H1 (cell line): ENCODE measurements at regions not wholly inside any gene's neighbourhood (a gene's known extent, or its start where the extent isn't known, plus 50 kb on each side); places are given as distances from the start of the nearest gene placed in this dataset.

Experiments
- CTCF ChIA-PET: fragments of 300-600 bp; sonication (Branson Sonifier 250); formaldehyde crosslinking; loops from one replicate; lab custom pipeline; 2021; ENCODE audit not compliant: partially characterized antibody; lab: Charles Lee
- POLR2A ChIA-PET: fragments of 300-600 bp; sonication (Branson Sonifier 250); formaldehyde crosslinking; loops from one replicate; lab custom pipeline; 2021; ENCODE audit warnings: inconsistent platforms; ENCODE audit not compliant: partially characterized antibody; lab: Charles Lee
- DNase-seq, 2 experiments: peaks; one replicate each; pipeline versions ENCODE4 v3.0.0 to v3.0.0-alpha.2; 2010 to 2022; ENCODE audit warnings: low spot score in 2 of 2, low read depth in 1 of 2, mixed read lengths in 1 of 2
- FAIRE-seq: peaks from 2 replicates; lab custom pipeline; 2011; peaks lifted over from hg19 to GRCh38; lab: Jason Lieb, UNC
- H2AFZ ChIP-seq: 2 replicates; pipeline ENCODE4 v1.8.1; 2012; ENCODE audit warnings: low read length, inconsistent platforms
- H2AK5ac ChIP-seq: 2 replicates; pipeline ENCODE4 v1.6.1; 2013; ENCODE audit warnings: low read depth, low read length
- H2BK120ac ChIP-seq: replicated peaks from 2 replicates; pipeline ENCODE3; 2013; ENCODE audit warnings: low read depth, low read length, inconsistent platforms
- H2BK12ac ChIP-seq: 2 replicates; pipeline ENCODE4 v1.6.1; 2013; ENCODE audit warnings: low read depth, low read length
- H2BK15ac ChIP-seq: 2 replicates; pipeline ENCODE4 v1.6.1; 2013; ENCODE audit warnings: low read length
- H2BK20ac ChIP-seq: 2 replicates; pipeline ENCODE4 v1.6.1; 2013; ENCODE audit warnings: low read length
- H2BK5ac ChIP-seq: 2 replicates; pipeline ENCODE4 v1.6.1; 2013; ENCODE audit warnings: low read depth, low read length
- H3K14ac ChIP-seq: 2 replicates; pipeline ENCODE4 v1.6.1; 2013; ENCODE audit warnings: inconsistent platforms; ENCODE audit not compliant: insufficient read length
- H3K18ac ChIP-seq: 2 replicates; pipeline ENCODE4 v1.6.1; 2013; ENCODE audit warnings: low read length; ENCODE audit errors: extremely low read depth
- H3K23ac ChIP-seq: 2 replicates; pipeline ENCODE4 v1.6.1; 2013; ENCODE audit warnings: inconsistent platforms; ENCODE audit not compliant: insufficient read length
- H3K23me2 ChIP-seq: 2 replicates; pipeline ENCODE4 v1.6.1; 2013; ENCODE audit warnings: low read depth, low read length
- H3K27ac ChIP-seq: 2 replicates; pipeline ENCODE4 v1.6.1; 2011; ENCODE audit warnings: low read depth, low read length, inconsistent platforms
- H3K27me3 ChIP-seq, 4 experiments: replicated peaks in 1 of 4; 1 replicate in 1 of 4; 2 replicates in 3 of 4; pipeline versions ENCODE4 v1.6.1 to v1.8.1; 2011 to 2013; ENCODE audit warnings: low read length in 3 of 4, mild to moderate bottlenecking in 3 of 4, inconsistent platforms in 2 of 4, mixed read lengths in 2 of 4, moderate library complexity in 1 of 4; ENCODE audit not compliant: control insufficient read depth in 3 of 4, insufficient read depth in 3 of 4; ENCODE audit errors: extremely low read depth in 1 of 4
- H3K36me3 ChIP-seq, 4 experiments: 2 replicates each; pipeline versions ENCODE4 v1.6.1 to v1.8.1; 2011 to 2013; ENCODE audit warnings: mild to moderate bottlenecking in 4 of 4, low read length in 3 of 4, moderate library complexity in 2 of 4, control low read depth in 1 of 4, inconsistent platforms in 1 of 4; ENCODE audit not compliant: insufficient read depth in 4 of 4, control insufficient read depth in 2 of 4
- H3K4ac ChIP-seq: replicated peaks from 2 replicates; pipeline ENCODE3; 2013; ENCODE audit warnings: low read length, low read depth, mixed read lengths, inconsistent platforms; ENCODE audit not compliant: insufficient read length
- H3K4me1 ChIP-seq, 4 experiments: replicated peaks in 1 of 4; 1 replicate in 1 of 4; 2 replicates in 3 of 4; pipeline versions ENCODE4 v1.6.1 to v1.8.1; 2011 to 2013; ENCODE audit warnings: low read length in 3 of 4, inconsistent platforms in 2 of 4, mixed read lengths in 1 of 4; ENCODE audit not compliant: insufficient read depth in 4 of 4, control insufficient read depth in 3 of 4
- H3K4me2 ChIP-seq, 2 experiments: 2 replicates each; pipeline versions ENCODE4 v1.6.1 to v1.8.1; 2011 to 2013; ENCODE audit warnings: low read depth in 2 of 2, low read length in 2 of 2, control low read depth in 1 of 2, inconsistent platforms in 1 of 2, mild to moderate bottlenecking in 1 of 2; ENCODE audit not compliant: insufficient read depth in 1 of 2
- H3K4me3 ChIP-seq, 4 experiments: fragments of 200-600, 300-600 bp in 1 of 4; sonication (generic), shearing (Covaris generic), sonication (Bioruptor Twin) in 1 of 4; 2 replicates each; pipeline versions ENCODE4 v1.5.1 to v1.8.1; 2011 to 2016; ENCODE audit warnings: low read length in 4 of 4, low read depth in 3 of 4, control low read depth in 2 of 4, inconsistent platforms in 2 of 4, mild to moderate bottlenecking in 2 of 4, mixed read lengths in 1 of 4, moderate library complexity in 1 of 4; ENCODE audit not compliant: insufficient read depth in 2 of 4; ENCODE audit errors: extremely low read depth in 1 of 4
- H3K56ac ChIP-seq: replicated peaks from 2 replicates; pipeline ENCODE3; 2013; ENCODE audit warnings: low read depth, mild to moderate bottlenecking, mixed read lengths, low read length, inconsistent platforms; ENCODE audit not compliant: insufficient read length
- H3K79me1 ChIP-seq: 2 replicates; pipeline ENCODE4 v1.6.1; 2013; ENCODE audit warnings: low read depth, low read length, control low read depth
- H3K79me2 ChIP-seq, 2 experiments: 2 replicates each; pipeline versions ENCODE4 v1.6.1 to v1.8.1; 2012 to 2013; ENCODE audit warnings: low read length in 2 of 2, mild to moderate bottlenecking in 2 of 2, inconsistent platforms in 1 of 2; ENCODE audit not compliant: insufficient read depth in 2 of 2, control insufficient read depth in 1 of 2
- H3K9ac ChIP-seq, 4 experiments: replicated peaks in 1 of 4; 1 replicate in 1 of 4; 2 replicates in 3 of 4; pipeline versions ENCODE4 v1.6.1 to v1.8.1; 2011 to 2013; ENCODE audit warnings: low read depth in 3 of 4, low read length in 3 of 4, control low read depth in 2 of 4, mild to moderate bottlenecking in 2 of 4, moderate library complexity in 2 of 4, inconsistent platforms in 1 of 4; ENCODE audit errors: extremely low read depth in 1 of 4
- H3K9me3 ChIP-seq, 2 experiments: 2 replicates each; pipeline versions ENCODE4 v1.6.1 to v1.8.1; 2012 to 2013; ENCODE audit warnings: mild to moderate bottlenecking in 2 of 2, moderate library complexity in 2 of 2, control low read depth in 1 of 2, inconsistent platforms in 1 of 2, low read depth in 1 of 2, low read length in 1 of 2, mixed read lengths in 1 of 2; ENCODE audit not compliant: insufficient read depth in 2 of 2
- H4K20me1 ChIP-seq, 2 experiments: replicated peaks in 1 of 2; 2 replicates each; pipeline versions ENCODE3 to v1.8.1; 2011 to 2013; ENCODE audit warnings: inconsistent platforms in 2 of 2, low read length in 2 of 2, mild to moderate bottlenecking in 1 of 2; ENCODE audit not compliant: insufficient read depth in 2 of 2, control insufficient read depth in 1 of 2
- H4K5ac ChIP-seq: 2 replicates; pipeline ENCODE4 v1.6.1; 2013; ENCODE audit warnings: low read length, low read depth, mixed read lengths, inconsistent platforms; ENCODE audit not compliant: insufficient read length
- H4K8ac ChIP-seq: 2 replicates; pipeline ENCODE4 v1.8.0; 2013; ENCODE audit warnings: mild to moderate bottlenecking, moderate library complexity, low read length, inconsistent platforms; ENCODE audit not compliant: insufficient read depth; ENCODE audit errors: extremely low read depth
- H4K91ac ChIP-seq: replicated peaks from 2 replicates; pipeline ENCODE3; 2013; ENCODE audit warnings: low read length, mixed read lengths, inconsistent platforms; ENCODE audit not compliant: insufficient read length
- FOSL1 ChIP-seq: IDR thresholded peaks from 2 replicates; pipeline ENCODE4 v1.6.1; 2011; ENCODE audit warnings: mild to moderate bottlenecking, low read depth, low read length, moderate library complexity; ENCODE audit not compliant: insufficient read depth
- HDAC2 ChIP-seq, 2 experiments: fragments of 300-600 bp in 1 of 2; sonication (generic) in 1 of 2; IDR thresholded peaks; 2 replicates each; pipeline ENCODE4 v1.6.1; 2011 to 2012; ENCODE audit warnings: low read depth in 2 of 2, low read length in 2 of 2, mild to moderate bottlenecking in 2 of 2, moderate library complexity in 2 of 2, borderline replicate concordance in 1 of 2, inconsistent platforms in 1 of 2
- JUND ChIP-seq: IDR thresholded peaks from 2 replicates; pipeline ENCODE4 v1.6.1; 2011; ENCODE audit warnings: mild to moderate bottlenecking, improper control_type of control experiment, low read length
- POLR2A ChIP-seq, 2 experiments: IDR thresholded peaks; 1 replicate in 1 of 2; 2 replicates in 1 of 2; pipeline ENCODE4 v1.6.1; 2011; ENCODE audit warnings: low read depth in 2 of 2, low read length in 2 of 2, mild to moderate bottlenecking in 2 of 2; ENCODE audit errors: control extremely low read depth in 1 of 2
- RXRA ChIP-seq: IDR thresholded peaks from 2 replicates; pipeline ENCODE4 v1.6.1; 2011; ENCODE audit warnings: low read depth, mild to moderate bottlenecking, low read length, moderate library complexity; ENCODE audit not compliant: insufficient read depth
- SP1 ChIP-seq: IDR thresholded peaks from 2 replicates; pipeline ENCODE4 v1.6.1; 2011; ENCODE audit warnings: low read depth, low read length
- SP4 ChIP-seq: IDR thresholded peaks from 2 replicates; pipeline ENCODE4 v1.6.1; 2012; ENCODE audit warnings: low read length, inconsistent platforms
- TAF7 ChIP-seq: optimal IDR thresholded peaks from 2 replicates; pipeline ENCODE3; 2011; ENCODE audit warnings: low read depth, mild to moderate bottlenecking, inconsistent platforms, low read length, moderate library complexity, borderline replicate concordance
- TCF12 ChIP-seq: IDR thresholded peaks from 2 replicates; pipeline ENCODE4 v1.6.1; 2011; ENCODE audit warnings: low read depth, mild to moderate bottlenecking, low read length
- TEAD4 ChIP-seq: IDR thresholded peaks from 2 replicates; pipeline ENCODE4 v1.6.1; 2012; ENCODE audit warnings: low read depth, low read length, inconsistent platforms, mixed read lengths
- ZNF274 ChIP-seq: IDR thresholded peaks from 2 replicates; pipeline ENCODE4 v1.7.0; 2012; ENCODE audit warnings: low read length, borderline replicate concordance; ENCODE audit errors: extremely low read depth
- WGBS, 2 experiments: shearing (Covaris generic) in 1 of 2; methylation state at CpG; one replicate each; pipeline versions ENCODE4 v1.1.6 to v1.1.7; 2013 to 2015; ENCODE audit warnings: low lambda C conversion rate in 2 of 2, mixed read lengths in 2 of 2, inconsistent platforms in 1 of 2, low coverage in 1 of 2, missing lambda C conversion rate in 1 of 2; ENCODE audit not compliant: insufficient replicate concordance in 2 of 2, insufficient coverage in 1 of 2, insufficient read length in 1 of 2; ENCODE audit errors: extremely low coverage in 1 of 2, missing lambda C conversion rate in 1 of 2; 5-methylcytosine and 5-hydroxymethylcytosine counted together
- TF ChIP-seq, protein P1 (sequence below): IDR thresholded peaks from 2 replicates; pipeline ENCODE4 v1.6.1; 2012; ENCODE audit warnings: low read length, inconsistent platforms

DNA sequence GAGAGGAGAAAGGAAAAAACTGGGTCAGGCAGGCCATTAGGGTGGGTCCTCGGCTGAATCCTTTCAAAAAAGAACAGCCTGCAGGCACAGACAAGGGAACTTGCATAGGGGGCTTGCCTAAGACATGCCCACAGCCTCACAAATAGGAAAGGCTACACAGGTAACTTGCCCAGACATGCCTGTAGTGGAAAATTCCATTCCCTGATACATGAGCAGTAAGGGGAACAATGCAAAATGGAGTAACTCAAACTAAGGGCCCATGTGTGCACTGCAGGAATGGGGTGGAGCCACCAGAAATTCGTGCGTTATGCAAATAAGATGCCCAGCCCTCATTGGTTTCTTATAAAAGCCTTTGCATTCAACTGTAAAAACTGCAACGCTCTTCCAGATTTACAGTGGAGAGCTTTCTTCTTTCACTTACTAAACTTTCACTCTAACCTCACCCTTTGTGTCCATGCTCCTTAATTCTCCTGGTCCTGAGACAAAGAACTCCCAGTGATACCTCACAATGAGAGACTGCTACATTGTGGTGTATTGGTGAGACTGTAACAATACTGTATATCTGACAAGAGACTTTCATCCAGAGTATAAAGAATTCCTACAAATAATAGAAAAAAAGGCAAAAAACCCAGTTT, 59.5 kb upstream of the SLITRK1 start:
- Histone ChIP-seq H4K8ac (no peak overlapping the region), H2BK12ac (peak overlapping the region; percentile 78), H3K27ac (peak overlapping the region; percentile 85), H3K23me2 (no peaks in the 10 kb centered on the region), H4K20me1 (no peaks in the 10 kb centered on the region), H3K27me3 (no peaks in the 10 kb centered on the region), H4K5ac (no peak overlapping the region), H3K9me3 (no peaks in the 10 kb centered on the region), H3K79me1 (no peaks in the 10 kb centered on the region), H3K9ac (peak overlapping the region in 2 of 4 experiments; percentile 30 to 52; a peak in 3 of 7 replicates), H2AK5ac (no peak overlapping the region), H3K4me1 (peaks cover 2 to 8% (median 6%) of the 10 kb centered on the region in 4 experiments; a peak in 5 of 7 replicates), H2BK20ac (no peak overlapping the region), H2BK120ac (peak overlapping the region; percentile 82), H2AFZ (0 out of 2 replicates have a peak overlapping the region, but pooled peaks have one; percentile 10), H3K4me3 (no peak overlapping the region), H3K14ac (no peak overlapping the region), H3K4me2 (no peak overlapping the region), H4K91ac (peak overlapping the region; percentile 12), H3K79me2 (no peaks in the 10 kb centered on the region), H3K18ac (no peak overlapping the region), H3K4ac (peak overlapping the region; percentile 88), H3K36me3 (peaks cover 0 to 2% (median 0%) of the 10 kb centered on the region in 4 experiments; a peak in 1 of 8 replicates), H2BK5ac (peak overlapping the region; percentile 89; the same call in 1 of the 2 replicates), H3K23ac (no peak overlapping the region), H2BK15ac (no peak overlapping the region), H3K56ac (no peak overlapping the region)
- ChIA-PET POLR2A (no interaction called here), CTCF (no interaction called here)
- 49% methylated on average over 4 of the region's 4 CpGs; no CpG with 5 or more reads in 1 of the 2 experiments for WGBS, 2 experiments
- FAIRE-seq (peak; percentile 87), DNase-seq (no peak)
- TF ChIP-seq TAF7 (no peak), TCF12 (0 out of 2 replicates have a peak, but pooled peaks have one; percentile 15), SP4 (no peak), POLR2A (IDR thresholded peaks at IDR 0.05; ENCODE audit: control extremely low read depth in 1 of 2, low read depth in 2 of 2, low read length in 2 of 2) (peak in 1 of 2 experiments; percentile 76; a peak in 2 of 3 replicates), RXRA (no peak), SP1 (peak; percentile 77), FOSL1 (no peak), HDAC2 (IDR thresholded peaks at IDR 0.05; ENCODE audit: borderline replicate concordance in 1 of 2, low read depth in 2 of 2, low read length in 2 of 2) (0 out of 4 replicates have a peak, but pooled peaks have one; percentile 18 to 74), TEAD4 (0 out of 2 replicates have a peak, but pooled peaks have one; percentile 21), ZNF274 (no peak), JUND (no peak)
- TF ChIP-seq, protein P1, sequence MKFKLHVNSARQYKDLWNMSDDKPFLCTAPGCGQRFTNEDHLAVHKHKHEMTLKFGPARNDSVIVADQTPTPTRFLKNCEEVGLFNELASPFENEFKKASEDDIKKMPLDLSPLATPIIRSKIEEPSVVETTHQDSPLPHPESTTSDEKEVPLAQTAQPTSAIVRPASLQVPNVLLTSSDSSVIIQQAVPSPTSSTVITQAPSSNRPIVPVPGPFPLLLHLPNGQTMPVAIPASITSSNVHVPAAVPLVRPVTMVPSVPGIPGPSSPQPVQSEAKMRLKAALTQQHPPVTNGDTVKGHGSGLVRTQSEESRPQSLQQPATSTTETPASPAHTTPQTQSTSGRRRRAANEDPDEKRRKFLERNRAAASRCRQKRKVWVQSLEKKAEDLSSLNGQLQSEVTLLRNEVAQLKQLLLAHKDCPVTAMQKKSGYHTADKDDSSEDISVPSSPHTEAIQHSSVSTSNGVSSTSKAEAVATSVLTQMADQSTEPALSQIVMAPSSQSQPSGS = no peak
